ENCODE measurements at regions not wholly inside any gene's neighbourhood (a gene's known extent, or its start where the extent isn't known, plus 50 kb on each side); places are given as distances from the start of the nearest gene placed in this dataset.

GRCh38 chr4:152106781-152107321 lies 346.0 kb upstream of the GATB start:
- Mint-ChIP-seq H3K27me3 (ENCODE audit: low read depth) (peaks cover 2% of the 10 kb centered on the region; the same call in 1 of the 2 replicates), H3K4me1 (peaks cover 9 to 14% of the 10 kb centered on the region in 2 experiments; a peak in 3 of 4 replicates), H3K36me3 (ENCODE audit: insufficient read depth in 1 of 3, low read depth in 3 of 3) (no peaks in the 10 kb centered on the region; a peak in 1 of 7 replicates), H3K27ac (no peak overlapping the region; a peak in 1 of 7 replicates), H3K9me3 (no peaks in the 10 kb centered on the region), H3K4me3 (no peak overlapping the region; a peak in 1 of 5 replicates)
- no peak overlapping the region for H3K4me2 ChIP-seq (ENCODE audit: insufficient read depth, insufficient read length, low read length)
- no peak overlapping the region for H2AK5ac ChIP-seq (ENCODE audit: insufficient read length, low read length)
- no peaks in the 10 kb centered on the region for H3K9me3 ChIP-seq (ENCODE audit: control insufficient read depth, low read depth, low read length)
- no peak overlapping the region for H3T11ph ChIP-seq (ENCODE audit: low read length)
- H3K18ac ChIP-seq (ENCODE audit: insufficient read length, low read depth, low read length), result no peak overlapping the region
- no peak overlapping the region for H3K9ac ChIP-seq (ENCODE audit: extremely low read depth, insufficient read length, low read length)
- no peak overlapping the region for H3K14ac ChIP-seq (ENCODE audit: insufficient read depth, low read length)
- no peaks in the 10 kb centered on the region for H3K27me3 ChIP-seq (ENCODE audit: insufficient read depth, low read length)
- no peak overlapping the region for H3K23ac ChIP-seq (ENCODE audit: insufficient read length, low read depth, low read length)
- no peaks in the 10 kb centered on the region for H4K20me1 ChIP-seq (ENCODE audit: control insufficient read depth, insufficient read depth, insufficient read length)
- DNase-seq, result no peak
- H2BK5ac ChIP-seq (ENCODE audit: insufficient read length, low read length), result no peak overlapping the region
- no peaks in the 10 kb centered on the region for H3K79me2 ChIP-seq (ENCODE audit: insufficient read depth, low read length)
- H2BK15ac ChIP-seq (ENCODE audit: low read depth, low read length), result no peak overlapping the region
- no peak overlapping the region for H3K4ac ChIP-seq (ENCODE audit: low read depth, low read length)
- H3K27ac ChIP-seq (ENCODE audit: insufficient read length, low read depth, low read length), result no peak overlapping the region
- H2BK120ac ChIP-seq (ENCODE audit: low read depth, low read length, poor library complexity, severe bottlenecking), result no peak overlapping the region
- no peaks in the 10 kb centered on the region for H3K23me2 ChIP-seq (ENCODE audit: insufficient read length, low read depth, low read length, poor library complexity, severe bottlenecking)
- H2AFZ ChIP-seq (ENCODE audit: low read length), result no peak overlapping the region
- no peak overlapping the region for H2BK20ac ChIP-seq (ENCODE audit: low read depth, low read length, poor library complexity, severe bottlenecking)
- TF ChIP-seq CTCF (conservative IDR thresholded peaks at IDR 0.05), result no peak
- no peak overlapping the region for H3K56ac ChIP-seq (ENCODE audit: insufficient read length, low read depth, low read length)
- WGBS (ENCODE audit: extremely low coverage, insufficient read length, low lambda C conversion rate), result no CpG with 5 or more reads among the region's 6 CpGs
- no peaks in the 10 kb centered on the region; the same call in 1 of the 2 replicates for H3K4me1 ChIP-seq (ENCODE audit: insufficient read depth, low read length)
- H2BK12ac ChIP-seq (ENCODE audit: insufficient read length, low read depth, low read length), result no peak overlapping the region
- no peak overlapping the region for H4K91ac ChIP-seq (ENCODE audit: insufficient read length, low read depth, low read length)
- no peaks in the 10 kb centered on the region for H3K79me1 ChIP-seq (ENCODE audit: insufficient read depth, low read depth, low read length, poor library complexity, severe bottlenecking)
- no peak overlapping the region for H4K8ac ChIP-seq (replicated peaks; ENCODE audit: insufficient read length, low read depth, low read length)
- H4K5ac ChIP-seq (ENCODE audit: insufficient read length, low read depth, low read length), result no peak overlapping the region
